DMS79 (cell line): ENCODE measurements at regions not wholly inside any gene's neighbourhood (a gene's known extent, or its start where the extent isn't known, plus 50 kb on each side); places are given as distances from the start of the nearest gene placed in this dataset.

Experiments used
- DNase-seq: peaks from one replicate; lab custom pipeline; 2025; lab: John Stamatoyannopoulos, UW

DNA sequence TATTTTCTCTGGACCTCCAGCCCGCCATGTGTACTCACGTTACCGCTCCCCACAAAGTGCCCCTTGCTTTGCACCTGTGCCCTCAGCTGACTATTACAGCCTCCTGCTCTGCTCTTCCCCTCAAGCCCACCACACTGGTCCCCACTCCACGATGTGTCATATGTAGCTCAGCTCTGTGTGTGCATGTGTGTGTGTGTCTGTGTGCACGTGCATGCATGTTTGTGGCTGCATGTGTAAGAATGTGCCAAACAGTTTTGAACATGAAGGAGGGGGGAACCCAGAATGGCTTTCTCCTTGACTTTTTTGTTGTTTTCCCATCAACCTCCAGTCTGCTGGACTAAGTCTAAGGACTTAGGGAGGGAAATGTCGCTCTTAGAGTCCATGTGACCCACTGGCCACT is 54.8 kb upstream of the BTRC start:
- no peak for DNase-seq

DNA sequence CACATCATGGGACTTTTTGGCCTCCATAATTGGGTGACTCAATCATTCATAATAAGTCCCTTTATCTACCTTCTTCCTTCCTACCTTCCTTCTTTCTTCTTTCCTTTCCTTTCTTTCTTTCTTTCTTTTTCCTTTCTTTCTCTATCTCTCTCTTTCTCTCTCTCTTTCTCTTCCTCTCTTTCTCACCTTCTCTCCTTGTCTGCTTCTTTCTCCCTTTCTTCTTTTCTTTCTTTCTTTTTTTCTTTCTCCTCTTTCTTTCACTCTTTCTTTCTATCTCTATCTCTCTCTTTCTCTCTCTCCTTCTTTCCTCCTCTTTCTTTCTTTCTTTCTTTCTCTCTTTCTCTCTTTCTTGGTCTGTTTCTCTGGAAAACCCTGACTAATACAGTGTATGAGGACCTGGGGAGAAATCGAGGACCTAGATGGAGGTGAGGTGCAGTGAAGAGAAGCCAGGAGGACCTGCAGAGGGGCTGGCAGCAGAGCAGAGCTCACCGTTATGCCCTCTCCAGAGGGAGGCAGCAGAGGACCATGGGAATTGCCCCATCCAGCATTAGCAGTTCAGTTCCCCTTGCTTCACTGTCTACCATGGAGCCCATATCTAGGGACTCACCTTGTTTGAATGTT is 52.7 kb upstream of the BTRC start:
- DNase-seq = no peak

DNA sequence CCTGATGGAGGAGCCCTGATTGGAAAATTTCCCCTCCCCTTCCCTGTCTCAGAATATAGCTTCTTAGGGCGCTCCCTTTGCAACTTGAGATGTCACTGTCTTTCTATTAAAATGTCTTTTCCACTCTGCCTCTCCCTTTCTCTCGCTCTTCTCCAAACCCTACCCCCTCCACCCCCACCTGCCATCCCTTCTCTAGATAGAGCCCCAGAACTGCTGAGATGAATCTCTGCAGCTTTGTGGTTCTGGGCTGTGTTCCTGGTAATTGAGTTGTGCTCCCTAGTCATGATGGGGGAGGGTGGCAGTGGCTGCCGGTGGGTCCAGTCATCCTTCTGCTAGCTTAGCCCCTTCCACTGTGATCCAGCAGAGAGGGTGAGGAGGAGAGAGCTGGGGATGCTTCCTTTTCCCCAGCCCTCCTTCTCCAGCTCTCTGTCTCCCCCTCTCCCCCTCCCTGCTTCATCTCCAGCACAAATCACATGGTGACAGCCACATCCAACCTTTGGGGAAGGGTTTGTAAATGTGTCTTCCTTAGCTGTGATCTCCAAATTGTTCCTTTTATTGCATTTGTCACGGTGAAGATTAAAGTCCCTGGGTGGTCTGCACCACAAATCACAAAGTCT is 50.8 kb upstream of the BTRC start:
- no peak for DNase-seq
